ENCODE measurements at regions not wholly inside any gene's neighbourhood (a gene's known extent, or its start where the extent isn't known, plus 50 kb on each side); places are given as distances from the start of the nearest gene placed in this dataset.

GRCh38 chr5:74421377-74421776 lies 219.2 kb downstream of the ENC1 start:
- TF ChIP-seq POLR2AphosphoS5 (IDR thresholded peaks at IDR 0.05; ENCODE audit: low read depth, low read length) (no peak), ZBTB33 (IDR thresholded peaks at IDR 0.05; ENCODE audit: extremely low read depth, insufficient replicate concordance, low read length) (no peak), ELF1 (IDR thresholded peaks at IDR 0.05; ENCODE audit: borderline replicate concordance, low read depth) (no peak), CTCF (IDR thresholded peaks at IDR 0.05 in 2 of 3, conservative IDR thresholded peaks at IDR 0.05 in 1 of 3; ENCODE audit: borderline replicate concordance in 1 of 3, insufficient read depth in 1 of 3, low read depth in 2 of 3, low read length in 2 of 3) (no peak), EZH2 (IDR thresholded peaks at IDR 0.05) (no peak), MAX (IDR thresholded peaks at IDR 0.05) (no peak), SP1 (IDR thresholded peaks at IDR 0.05; ENCODE audit: low read depth) (no peak), REST (IDR thresholded peaks at IDR 0.05; ENCODE audit: low read depth) (no peak)
